ENCODE measurements at regions not wholly inside any gene's neighbourhood (a gene's known extent, or its start where the extent isn't known, plus 50 kb on each side); places are given as distances from the start of the nearest gene placed in this dataset.
"Not testable (repeated sequence)": the region's sequence is repeated elsewhere in the genome, so short reads cannot be mapped to it uniquely, and the experiment has no call there.

DNA sequence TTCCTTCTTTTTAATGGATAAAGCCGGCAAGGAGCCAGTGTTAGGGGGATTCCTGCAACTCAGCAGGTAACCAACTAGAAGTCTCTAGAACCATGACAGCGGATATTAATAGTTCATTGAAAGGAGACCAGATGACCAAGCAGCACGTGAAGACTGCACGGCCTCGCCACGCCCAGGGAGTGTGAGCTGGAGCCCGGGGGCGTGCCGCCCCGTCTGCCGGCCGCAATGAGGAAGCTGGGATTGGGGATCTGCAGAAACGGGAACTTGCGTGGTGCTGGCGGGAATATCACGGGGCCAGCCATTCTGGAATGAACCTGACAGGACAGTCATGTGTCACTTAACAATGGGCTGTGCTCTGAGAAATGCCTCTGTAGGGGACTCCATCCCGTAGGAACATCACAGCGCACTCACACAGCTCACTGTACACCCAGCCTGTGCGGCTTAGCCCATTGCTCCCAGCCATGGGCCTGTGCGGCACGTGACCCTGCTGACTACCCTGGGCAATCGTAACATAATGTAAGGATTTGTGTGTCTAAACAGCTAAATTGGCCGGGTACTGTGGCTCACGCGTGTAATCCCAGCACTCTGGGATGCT, 4092.8 kb upstream of the TPTE start:
- H3K4me3 ChIP-seq (ENCODE audit: low read length) = not testable (repeated sequence)

- not testable (repeated sequence) for H3K4me3 ChIP-seq (ENCODE audit: low read length)
Observed at GRCh38 chr21:6429924-6430323, 4091.5 kb upstream of the TPTE start.

GRCh38 chr21:6433149-6433548, 4088.2 kb upstream of the TPTE start:
- not testable (repeated sequence) for H3K4me3 ChIP-seq (ENCODE audit: low read length)

GRCh38 chr21:6436205-6436604, 4085.2 kb upstream of the TPTE start:
- H3K4me3 ChIP-seq (ENCODE audit: low read length) = not testable (repeated sequence)

GRCh38 chr21:6436971-6437833, 4084.2 kb upstream of the TPTE start:
- not testable (repeated sequence) for H3K4me3 ChIP-seq (ENCODE audit: low read length)

DNA sequence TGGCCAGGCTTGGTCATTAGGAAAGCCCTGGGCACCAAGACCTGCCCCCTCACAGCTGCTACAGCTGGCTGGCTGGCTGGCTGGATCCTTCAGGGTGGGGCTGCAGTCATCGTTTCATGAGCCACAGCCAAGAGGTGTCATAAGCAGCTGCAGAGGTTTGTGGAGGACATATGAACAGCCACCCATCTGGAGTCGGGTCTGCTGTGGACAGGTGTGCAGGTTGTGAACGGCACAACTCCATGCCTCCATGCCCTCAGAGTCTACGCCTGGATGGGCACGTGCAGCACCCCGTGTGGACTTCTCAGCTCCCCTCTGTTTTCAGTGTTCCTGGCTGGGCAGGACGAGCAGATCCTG, 4083.6 kb upstream of the TPTE start:
- H3K4me3 ChIP-seq (ENCODE audit: low read length) = not testable (repeated sequence)

DNA sequence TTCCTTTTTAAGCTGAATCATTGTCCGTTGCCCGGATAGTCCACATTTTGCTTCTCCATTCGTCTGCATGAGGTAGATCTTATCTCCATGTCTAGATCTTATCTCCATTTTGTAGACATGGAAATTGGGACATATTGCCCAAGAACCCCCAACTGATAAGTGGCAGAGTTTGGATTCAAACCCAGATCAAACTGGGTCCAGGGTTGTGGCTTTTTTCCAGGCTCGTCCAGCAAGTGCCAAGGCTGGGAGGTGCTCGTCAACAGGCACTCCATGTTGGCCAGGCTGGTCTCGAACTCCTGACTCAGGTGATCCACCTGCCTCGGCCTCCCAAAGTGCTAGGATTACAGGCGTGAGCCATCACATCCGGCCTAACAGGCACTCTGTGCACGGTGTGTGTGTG, 4082.3 kb upstream of the TPTE start:
- not testable (repeated sequence) for H3K4me3 ChIP-seq (ENCODE audit: low read length)

- H3K4me3 ChIP-seq (ENCODE audit: low read length) = not testable (repeated sequence)
Observed at GRCh38 chr21:6454648-6455340, 4066.6 kb upstream of the TPTE start.

DNA sequence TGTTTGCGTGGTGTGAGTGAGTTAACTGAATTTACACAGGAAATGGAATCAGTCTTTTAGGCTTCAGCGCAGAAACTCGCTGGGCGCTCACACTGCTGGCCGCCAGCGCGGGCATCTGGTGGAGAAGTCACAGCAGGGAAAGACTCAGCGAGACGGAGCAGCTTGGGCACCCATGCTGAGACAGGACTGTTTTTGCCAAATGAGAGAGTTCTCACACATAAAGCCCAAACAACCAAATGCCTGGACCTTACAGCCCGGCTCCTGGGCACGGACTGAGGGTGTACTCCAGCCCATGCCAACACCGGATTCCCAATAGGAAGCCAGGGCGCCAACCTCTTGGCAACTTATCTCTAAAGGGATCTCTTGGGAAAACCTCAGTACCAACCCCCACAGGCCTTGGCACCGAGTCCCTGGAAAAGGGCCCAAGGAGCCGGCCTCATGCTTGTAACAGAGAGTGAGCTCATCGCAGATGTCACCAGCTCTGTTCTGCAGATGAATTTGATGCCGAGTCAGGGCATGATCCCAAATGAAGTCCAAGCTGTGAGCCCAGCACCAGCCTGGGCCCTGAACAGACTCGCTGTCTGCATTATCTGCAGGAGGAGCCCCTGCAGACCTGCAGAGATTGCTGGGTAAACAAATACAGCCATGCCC, 4065.2 kb upstream of the TPTE start:
- H3K4me3 ChIP-seq (ENCODE audit: low read length) = not testable (repeated sequence)

DNA sequence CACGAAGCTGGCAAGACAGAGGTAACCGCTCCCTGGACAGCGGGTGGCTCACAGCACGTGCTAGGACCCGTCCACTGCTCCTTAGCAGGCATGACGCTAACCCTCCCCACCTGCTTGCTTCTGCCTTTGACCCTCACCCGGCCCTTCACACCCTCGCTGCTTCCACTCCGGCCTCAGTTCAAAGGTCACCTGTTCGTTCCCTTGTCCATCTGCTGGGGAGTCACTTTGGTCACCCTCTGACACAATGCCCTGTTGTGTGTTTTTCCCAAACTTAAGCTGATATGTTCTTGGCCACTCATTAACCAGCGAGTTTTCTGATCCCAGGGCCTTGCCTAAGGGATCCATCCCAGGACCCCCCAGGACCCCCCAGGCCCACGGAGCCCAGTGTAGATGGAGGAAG, 4061.6 kb upstream of the TPTE start:
- H3K4me3 ChIP-seq (ENCODE audit: low read length) = not testable (repeated sequence)

GRCh38 chr21:6461358-6461757, 4060.0 kb upstream of the TPTE start:
- not testable (repeated sequence) for H3K4me3 ChIP-seq (ENCODE audit: low read length)

DNA sequence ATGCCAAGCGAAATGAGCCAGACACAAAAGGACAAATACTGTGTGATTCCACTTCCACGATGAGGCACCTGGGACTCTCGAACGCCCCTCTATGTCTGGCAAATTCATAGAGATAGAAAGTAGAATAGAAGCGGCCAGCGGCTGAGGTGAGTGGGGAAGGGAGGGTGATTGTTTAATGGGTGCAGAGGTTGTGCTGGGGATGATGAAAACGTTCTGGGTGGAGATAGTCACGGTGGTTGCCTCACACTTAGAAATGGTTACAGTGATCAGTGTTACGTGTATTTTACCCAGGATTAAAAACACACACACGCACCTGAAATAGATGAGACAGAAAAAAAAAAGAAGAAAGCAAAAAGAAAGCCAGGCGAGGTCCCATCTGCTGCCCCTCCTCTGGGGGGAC, 4057.0 kb upstream of the TPTE start:
- H3K4me3 ChIP-seq (ENCODE audit: low read length) = not testable (repeated sequence)

DNA sequence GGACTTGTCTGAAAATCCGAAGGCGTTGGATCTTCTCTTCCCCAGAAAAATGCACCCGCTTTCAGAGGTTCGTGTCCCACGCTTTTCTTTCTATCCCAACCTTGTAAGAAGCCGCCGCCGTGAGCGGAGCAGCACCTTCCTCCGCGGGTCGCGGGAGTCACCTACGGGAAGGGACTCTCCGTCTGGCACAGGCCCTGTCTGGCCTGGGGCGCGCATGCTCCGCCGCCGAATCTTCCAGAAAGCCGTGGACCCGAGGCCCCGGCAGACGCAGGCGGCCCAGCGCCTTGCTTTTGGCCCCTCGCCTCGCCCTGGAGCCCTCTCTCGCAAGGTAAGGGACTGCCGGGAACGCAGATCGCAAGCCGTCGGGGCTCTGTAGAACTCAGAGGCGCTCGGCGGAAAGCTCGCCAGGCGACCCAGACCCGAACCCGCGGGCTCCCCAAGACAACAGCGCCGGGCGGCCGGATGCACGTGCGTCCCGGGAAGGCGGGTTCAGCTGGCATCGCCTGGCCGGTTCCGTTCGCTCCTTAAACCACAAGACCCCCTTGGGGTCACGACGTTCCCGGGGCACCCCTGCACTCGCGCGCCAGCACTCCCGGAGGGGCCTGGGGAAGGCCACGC, 4055.2 kb upstream of the TPTE start:
- not testable (repeated sequence) for H3K4me3 ChIP-seq (ENCODE audit: low read length)

- not testable (repeated sequence) for H3K4me3 ChIP-seq (ENCODE audit: low read length)
Observed at GRCh38 chr21:6466707-6467106, 4054.7 kb upstream of the TPTE start.

DNA sequence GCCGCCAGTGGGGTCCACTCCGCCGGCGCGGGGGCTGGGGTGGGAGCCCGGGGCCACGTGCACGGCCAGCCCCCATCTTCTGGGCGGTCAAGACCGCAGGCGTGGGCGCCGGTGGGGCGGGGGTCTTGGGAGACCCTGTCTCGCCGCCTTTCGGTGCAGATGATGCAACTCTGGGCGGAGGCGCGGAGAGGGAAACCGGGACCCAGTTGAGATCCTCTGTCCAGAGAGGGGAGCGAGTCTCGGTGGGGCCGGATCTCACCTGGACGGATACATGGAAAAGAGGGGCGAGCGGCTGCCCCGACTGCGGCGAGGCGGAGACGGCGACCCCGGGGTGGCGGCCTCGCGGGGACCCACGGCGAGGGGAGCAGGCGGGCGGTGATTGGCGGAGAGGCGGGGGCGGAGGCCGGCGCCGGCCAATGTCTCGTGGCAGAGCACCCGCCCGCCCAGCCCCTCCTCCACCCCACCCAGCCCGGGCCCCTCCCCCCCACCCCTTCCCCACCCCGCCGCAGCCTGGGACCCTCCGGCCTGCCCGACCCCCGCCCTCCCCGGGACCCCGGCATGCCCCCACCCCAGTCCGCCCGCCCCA, 4054.1 kb upstream of the TPTE start:
- H3K4me3 ChIP-seq (ENCODE audit: low read length) = not testable (repeated sequence)

GRCh38 chr21:6467907-6468306, 4053.5 kb upstream of the TPTE start:
- not testable (repeated sequence) for H3K4me3 ChIP-seq (ENCODE audit: low read length)

DNA sequence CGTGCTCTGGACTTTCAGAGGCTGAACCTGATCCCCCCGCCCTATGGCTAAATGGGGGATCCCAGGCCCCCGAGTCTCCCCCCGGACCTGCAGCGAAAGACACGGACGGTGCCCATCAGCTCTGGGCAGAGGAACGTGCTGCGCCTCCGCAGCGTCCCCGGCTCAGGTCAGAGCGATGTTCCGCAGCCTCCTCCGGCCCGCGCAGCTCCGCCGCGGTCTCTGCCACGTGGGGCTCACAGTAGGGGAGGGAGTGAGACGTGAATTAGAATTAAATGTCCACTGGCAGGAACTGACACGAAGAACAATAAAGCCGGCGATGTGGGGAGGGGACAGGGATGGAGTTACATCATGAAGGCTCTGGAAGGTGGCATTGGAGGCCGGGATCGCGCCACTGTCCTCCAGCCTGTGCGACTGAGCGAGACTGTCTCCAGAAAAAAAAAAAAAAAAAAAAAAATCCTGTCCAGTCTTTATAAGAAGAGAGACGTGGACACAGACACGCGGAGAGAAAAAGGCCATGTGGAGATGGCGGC, 4053.0 kb upstream of the TPTE start:
- not testable (repeated sequence) for H3K4me3 ChIP-seq (ENCODE audit: low read length)

- H3K4me3 ChIP-seq (ENCODE audit: low read length) = not testable (repeated sequence)
Observed at GRCh38 chr21:6474250-6474968, 4047.0 kb upstream of the TPTE start.

DNA sequence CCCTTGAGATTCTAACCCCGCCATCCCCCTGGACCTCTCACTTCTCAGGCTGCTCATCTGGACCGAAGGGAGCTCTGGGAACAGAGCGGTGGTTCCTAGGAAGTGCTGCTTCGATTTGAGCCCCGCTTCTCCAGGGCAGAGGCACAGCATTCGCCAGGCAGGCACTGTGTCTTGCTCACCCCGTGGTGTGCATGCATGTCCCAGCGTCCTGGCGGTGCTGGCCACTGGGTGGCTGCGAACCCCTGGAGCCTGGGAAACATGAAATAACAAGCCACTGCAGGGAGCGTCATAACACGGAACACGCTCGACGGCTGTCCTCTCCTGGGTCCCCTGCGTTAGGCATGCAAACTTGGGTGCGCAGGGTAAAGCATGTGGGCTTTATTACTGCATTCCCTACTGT, 4040.3 kb upstream of the TPTE start:
- not testable (repeated sequence) for H3K4me3 ChIP-seq (ENCODE audit: low read length)

DNA sequence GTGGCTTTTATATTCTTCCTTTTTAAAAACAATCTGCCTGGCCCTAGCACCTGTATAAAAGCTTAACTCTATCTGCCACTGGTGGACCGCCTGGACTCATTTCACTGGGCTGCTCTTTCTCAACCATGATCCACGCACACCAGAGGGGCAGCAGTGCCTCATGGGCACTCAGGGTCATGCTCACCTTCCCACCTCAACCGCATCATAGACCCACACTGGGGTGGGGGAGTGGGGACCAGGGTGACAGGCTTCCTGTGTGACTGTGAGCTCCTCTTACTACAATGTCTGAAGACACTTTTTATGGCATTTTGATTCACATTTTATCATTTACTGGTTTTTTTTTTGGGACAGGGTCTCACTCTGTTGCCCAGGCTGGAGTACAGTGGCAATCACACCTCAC, 4038.8 kb upstream of the TPTE start:
- H3K4me3 ChIP-seq (ENCODE audit: low read length) = not testable (repeated sequence)
